GM23248 (cell line): ENCODE measurements at regions not wholly inside any gene's neighbourhood (a gene's known extent, or its start where the extent isn't known, plus 50 kb on each side); places are given as distances from the start of the nearest gene placed in this dataset.

ENCODE experiments used
- EZH2 ChIP-seq: fragments of 200-600 bp; sonication (generic); IDR thresholded peaks from 2 replicates; pipeline ENCODE4 v1.6.1; 2018; ENCODE audit warnings: antibody characterized with exemption, mild to moderate bottlenecking; ENCODE audit not compliant: insufficient read depth, poor library complexity, severe bottlenecking
- EZH2phosphoT487 ChIP-seq: fragments of 200-600 bp; sonication (generic); IDR thresholded peaks from 2 replicates; pipeline ENCODE4 v1.6.1; 2018; ENCODE audit warnings: antibody characterized with exemption, moderate library complexity, mild to moderate bottlenecking, low read depth; ENCODE audit not compliant: insufficient read depth

DNA sequence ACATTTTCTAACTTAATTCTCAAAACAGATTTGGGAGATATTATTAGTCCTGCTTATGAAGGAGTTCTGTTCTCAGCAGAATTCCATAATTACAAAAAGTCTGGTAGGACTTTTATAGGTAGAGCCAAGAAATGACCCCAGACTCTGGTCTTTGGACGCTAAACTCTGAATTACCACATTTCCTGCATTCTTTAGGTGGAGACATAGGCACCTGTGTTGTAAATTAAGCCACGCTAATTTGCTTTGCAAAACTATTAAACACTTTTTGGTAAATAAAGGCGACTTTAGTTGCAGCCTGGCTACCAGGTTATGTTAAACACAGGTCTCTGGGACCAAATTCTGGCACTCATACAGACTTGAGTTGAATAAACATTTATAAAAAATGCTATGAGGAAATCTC is 77.7 kb downstream of the C9orf152 start:
- TF ChIP-seq EZH2phosphoT487 (no peak), EZH2 (no peak)
